ENCODE measurements at regions not wholly inside any gene's neighbourhood (a gene's known extent, or its start where the extent isn't known, plus 50 kb on each side); places are given as distances from the start of the nearest gene placed in this dataset.

DNA sequence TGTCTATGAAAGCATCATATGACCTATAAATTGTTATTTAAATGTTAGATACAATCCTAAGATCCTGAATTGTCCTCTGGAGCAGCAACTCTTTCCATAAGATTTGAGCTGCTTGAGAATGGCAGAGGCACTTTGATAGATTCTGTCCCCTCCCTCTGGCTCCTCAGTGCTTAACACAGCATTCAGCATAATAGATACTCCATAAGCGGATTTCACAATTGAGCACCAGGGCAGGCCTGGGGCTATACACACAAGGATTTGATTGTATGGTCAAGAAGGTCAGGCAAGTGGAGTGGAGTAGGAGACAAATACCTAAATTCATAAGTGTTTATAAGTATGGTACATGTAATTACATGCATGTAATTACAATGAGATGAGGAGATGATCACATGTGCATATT, 96.3 kb downstream of the FOXD1 start:
- TF ChIP-seq YY1 (IDR thresholded peaks at IDR 0.05; ENCODE audit: low read depth) (no peak), EP300 (IDR thresholded peaks at IDR 0.05; ENCODE audit: borderline replicate concordance) (no peak), MAX (IDR thresholded peaks at IDR 0.05) (no peak), TAF1 (IDR thresholded peaks at IDR 0.05; ENCODE audit: low read depth) (no peak), CREB1 (IDR thresholded peaks at IDR 0.05; ENCODE audit: low read depth) (no peak), CEBPB (IDR thresholded peaks at IDR 0.05) (no peak), EGR1 (IDR thresholded peaks at IDR 0.05) (no peak), TCF12 (IDR thresholded peaks at IDR 0.05; ENCODE audit: low read depth) (no peak), RAD21 (IDR thresholded peaks at IDR 0.05; ENCODE audit: low read depth) (no peak), NFIC (IDR thresholded peaks at IDR 0.05) (no peak), FOXM1 (IDR thresholded peaks at IDR 0.05; ENCODE audit: borderline replicate concordance, low read depth) (no peak)
- TF ChIP-seq, protein P1, sequence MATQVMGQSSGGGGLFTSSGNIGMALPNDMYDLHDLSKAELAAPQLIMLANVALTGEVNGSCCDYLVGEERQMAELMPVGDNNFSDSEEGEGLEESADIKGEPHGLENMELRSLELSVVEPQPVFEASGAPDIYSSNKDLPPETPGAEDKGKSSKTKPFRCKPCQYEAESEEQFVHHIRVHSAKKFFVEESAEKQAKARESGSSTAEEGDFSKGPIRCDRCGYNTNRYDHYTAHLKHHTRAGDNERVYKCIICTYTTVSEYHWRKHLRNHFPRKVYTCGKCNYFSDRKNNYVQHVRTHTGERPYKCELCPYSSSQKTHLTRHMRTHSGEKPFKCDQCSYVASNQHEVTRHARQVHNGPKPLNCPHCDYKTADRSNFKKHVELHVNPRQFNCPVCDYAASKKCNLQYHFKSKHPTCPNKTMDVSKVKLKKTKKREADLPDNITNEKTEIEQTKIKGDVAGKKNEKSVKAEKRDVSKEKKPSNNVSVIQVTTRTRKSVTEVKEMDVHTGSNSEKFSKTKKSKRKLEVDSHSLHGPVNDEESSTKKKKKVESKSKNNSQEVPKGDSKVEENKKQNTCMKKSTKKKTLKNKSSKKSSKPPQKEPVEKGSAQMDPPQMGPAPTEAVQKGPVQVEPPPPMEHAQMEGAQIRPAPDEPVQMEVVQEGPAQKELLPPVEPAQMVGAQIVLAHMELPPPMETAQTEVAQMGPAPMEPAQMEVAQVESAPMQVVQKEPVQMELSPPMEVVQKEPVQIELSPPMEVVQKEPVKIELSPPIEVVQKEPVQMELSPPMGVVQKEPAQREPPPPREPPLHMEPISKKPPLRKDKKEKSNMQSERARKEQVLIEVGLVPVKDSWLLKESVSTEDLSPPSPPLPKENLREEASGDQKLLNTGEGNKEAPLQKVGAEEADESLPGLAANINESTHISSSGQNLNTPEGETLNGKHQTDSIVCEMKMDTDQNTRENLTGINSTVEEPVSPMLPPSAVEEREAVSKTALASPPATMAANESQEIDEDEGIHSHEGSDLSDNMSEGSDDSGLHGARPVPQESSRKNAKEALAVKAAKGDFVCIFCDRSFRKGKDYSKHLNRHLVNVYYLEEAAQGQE (IDR thresholded peaks at IDR 0.05; ENCODE audit: low read depth) = no peak

Data from Ishikawa (cell line).